ENCODE measurements at regions not wholly inside any gene's neighbourhood (a gene's known extent, or its start where the extent isn't known, plus 50 kb on each side); places are given as distances from the start of the nearest gene placed in this dataset.

DNA sequence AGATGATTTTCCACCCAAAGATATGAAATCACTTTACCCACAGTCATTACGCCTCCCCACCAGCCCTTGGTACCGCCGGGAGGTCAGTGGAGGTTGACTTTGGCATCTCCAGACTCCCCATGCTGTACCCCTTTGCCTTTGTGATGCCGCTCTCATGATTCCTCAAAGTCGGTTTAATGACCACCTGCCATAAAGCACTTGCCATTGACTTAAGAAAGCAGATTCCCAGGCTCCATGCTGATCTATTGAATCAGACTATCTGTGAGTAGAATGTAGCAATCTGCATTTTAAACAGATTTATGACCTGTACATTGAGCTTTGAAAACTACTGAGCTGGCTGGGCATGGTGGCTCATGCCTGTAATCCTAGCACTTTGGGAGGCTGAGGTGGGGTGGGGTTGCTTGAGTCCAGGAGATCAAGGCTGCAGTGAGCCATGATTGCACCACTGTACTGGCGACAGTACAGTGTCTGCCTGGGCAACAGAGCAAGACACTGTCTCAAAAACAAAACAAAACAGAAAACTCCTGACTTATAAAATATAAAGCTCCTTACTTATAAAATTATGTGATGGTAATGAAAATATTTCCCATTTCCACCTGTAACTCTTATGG is 235.2 kb downstream of the KLF5 start:
- no peak overlapping the region for H3K4me3 ChIP-seq (ENCODE audit: control insufficient read depth, low read depth, low read length)
- no peak for DNase-seq (ENCODE audit: low read depth)
- TF ChIP-seq, protein P1, sequence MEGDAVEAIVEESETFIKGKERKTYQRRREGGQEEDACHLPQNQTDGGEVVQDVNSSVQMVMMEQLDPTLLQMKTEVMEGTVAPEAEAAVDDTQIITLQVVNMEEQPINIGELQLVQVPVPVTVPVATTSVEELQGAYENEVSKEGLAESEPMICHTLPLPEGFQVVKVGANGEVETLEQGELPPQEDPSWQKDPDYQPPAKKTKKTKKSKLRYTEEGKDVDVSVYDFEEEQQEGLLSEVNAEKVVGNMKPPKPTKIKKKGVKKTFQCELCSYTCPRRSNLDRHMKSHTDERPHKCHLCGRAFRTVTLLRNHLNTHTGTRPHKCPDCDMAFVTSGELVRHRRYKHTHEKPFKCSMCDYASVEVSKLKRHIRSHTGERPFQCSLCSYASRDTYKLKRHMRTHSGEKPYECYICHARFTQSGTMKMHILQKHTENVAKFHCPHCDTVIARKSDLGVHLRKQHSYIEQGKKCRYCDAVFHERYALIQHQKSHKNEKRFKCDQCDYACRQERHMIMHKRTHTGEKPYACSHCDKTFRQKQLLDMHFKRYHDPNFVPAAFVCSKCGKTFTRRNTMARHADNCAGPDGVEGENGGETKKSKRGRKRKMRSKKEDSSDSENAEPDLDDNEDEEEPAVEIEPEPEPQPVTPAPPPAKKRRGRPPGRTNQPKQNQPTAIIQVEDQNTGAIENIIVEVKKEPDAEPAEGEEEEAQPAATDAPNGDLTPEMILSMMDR (IDR thresholded peaks at IDR 0.05; ENCODE audit: control insufficient read depth, insufficient read depth, low read depth, low read length, missing control alignments), result no peak

DNA sequence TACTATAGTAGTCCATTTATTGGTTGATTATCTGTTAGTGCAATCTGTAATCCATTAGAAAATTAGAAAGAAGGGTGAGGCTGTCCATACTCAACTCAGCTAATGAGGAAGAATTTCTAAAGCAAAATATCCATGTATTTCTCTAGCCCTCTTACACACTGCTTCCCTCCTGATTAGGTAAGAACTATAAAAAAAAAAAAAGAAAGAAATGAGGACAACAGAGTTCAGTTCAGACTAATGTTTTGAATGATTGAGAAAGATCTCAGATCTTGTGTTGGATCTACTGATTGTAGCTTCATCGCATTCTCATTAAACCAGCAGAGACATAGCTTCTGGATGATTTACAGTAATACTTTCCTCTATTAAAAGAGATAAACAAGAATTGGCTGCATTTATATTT is 233.3 kb downstream of the KLF5 start:
- TF ChIP-seq, protein P1 (IDR thresholded peaks at IDR 0.05; ENCODE audit: control insufficient read depth, insufficient read depth, low read depth, low read length, missing control alignments), result no peak
- DNase-seq (ENCODE audit: low read depth), result no peak

DNA sequence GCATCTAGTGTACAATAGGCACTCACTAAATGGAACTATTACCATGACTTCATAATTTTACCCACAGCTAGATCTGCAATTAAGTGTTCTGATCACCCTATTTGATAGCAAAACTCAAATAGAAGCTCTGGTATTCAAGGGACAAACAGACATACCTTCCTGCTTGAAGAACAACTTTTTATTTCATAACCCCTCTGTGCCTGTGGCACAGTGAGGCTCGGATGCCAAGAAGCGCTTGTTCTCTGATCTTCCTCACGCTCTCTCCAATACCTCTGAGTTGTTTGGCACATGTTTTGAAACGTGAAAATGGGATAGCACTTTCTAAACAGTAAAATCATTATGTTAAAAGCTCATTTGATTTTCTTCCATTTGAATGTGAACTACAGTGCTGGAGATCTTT is 232.0 kb downstream of the KLF5 start:
- TF ChIP-seq, protein P1 (IDR thresholded peaks at IDR 0.05; ENCODE audit: control insufficient read depth, insufficient read depth, low read depth, low read length, missing control alignments), result no peak

More for the DNA sequence above, 233.3 kb downstream of the KLF5 start:
- H3K4me3 ChIP-seq (ENCODE audit: control insufficient read depth, low read depth, low read length), result no peak overlapping the region

DNA sequence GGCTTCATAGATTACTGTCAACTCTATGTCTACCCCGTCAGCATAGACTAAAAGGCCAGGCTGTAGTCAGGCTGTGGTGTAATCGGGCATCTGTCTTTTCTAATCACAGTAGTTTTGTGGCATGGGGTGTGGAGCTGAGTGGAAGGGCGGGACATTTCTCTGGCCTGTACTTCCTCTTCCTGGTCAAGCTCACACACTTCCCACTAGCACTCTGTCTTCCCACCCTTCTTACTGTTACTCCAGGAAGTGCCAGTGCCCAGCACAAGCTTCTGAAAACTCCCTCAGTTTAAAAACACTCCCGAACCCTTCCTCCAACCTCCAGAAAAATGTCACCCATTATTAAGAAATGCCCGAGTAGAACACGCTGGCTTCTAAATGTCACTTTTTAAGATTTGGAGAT is 229.8 kb downstream of the KLF5 start:
- H3K4me3 ChIP-seq (ENCODE audit: control insufficient read depth, low read depth, low read length), result no peak overlapping the region
- TF ChIP-seq, protein P1 (IDR thresholded peaks at IDR 0.05; ENCODE audit: control insufficient read depth, insufficient read depth, low read depth, low read length, missing control alignments), result no peak
- no peak for DNase-seq (ENCODE audit: low read depth)

More for the DNA sequence above, 232.0 kb downstream of the KLF5 start:
- no peak overlapping the region for H3K4me3 ChIP-seq (ENCODE audit: control insufficient read depth, low read depth, low read length)
- no peak for DNase-seq (ENCODE audit: low read depth)

DNA sequence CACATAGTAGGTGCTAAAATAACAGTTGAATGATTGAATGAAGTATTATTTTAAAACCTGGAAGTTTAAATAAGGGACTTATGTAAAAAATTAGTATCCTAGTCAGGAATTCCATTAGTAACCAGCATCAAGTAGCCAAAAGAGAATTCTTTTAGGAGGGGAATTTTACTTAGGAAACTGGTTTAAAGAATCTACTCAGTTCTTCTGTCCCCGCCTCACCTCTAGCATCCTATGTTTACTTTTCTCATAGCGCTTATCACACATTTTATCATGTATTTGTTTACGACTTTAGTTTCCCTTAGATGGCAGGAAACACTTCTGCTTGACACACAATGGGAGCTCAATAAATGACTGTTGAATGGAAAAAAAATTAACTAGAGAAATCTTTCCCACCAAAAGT is 229.0 kb downstream of the KLF5 start:
- TF ChIP-seq, protein P1 (IDR thresholded peaks at IDR 0.05; ENCODE audit: control insufficient read depth, insufficient read depth, low read depth, low read length, missing control alignments), result no peak
- no peak overlapping the region for H3K4me3 ChIP-seq (ENCODE audit: control insufficient read depth, low read depth, low read length)
- no peak for DNase-seq (ENCODE audit: low read depth)

DNA sequence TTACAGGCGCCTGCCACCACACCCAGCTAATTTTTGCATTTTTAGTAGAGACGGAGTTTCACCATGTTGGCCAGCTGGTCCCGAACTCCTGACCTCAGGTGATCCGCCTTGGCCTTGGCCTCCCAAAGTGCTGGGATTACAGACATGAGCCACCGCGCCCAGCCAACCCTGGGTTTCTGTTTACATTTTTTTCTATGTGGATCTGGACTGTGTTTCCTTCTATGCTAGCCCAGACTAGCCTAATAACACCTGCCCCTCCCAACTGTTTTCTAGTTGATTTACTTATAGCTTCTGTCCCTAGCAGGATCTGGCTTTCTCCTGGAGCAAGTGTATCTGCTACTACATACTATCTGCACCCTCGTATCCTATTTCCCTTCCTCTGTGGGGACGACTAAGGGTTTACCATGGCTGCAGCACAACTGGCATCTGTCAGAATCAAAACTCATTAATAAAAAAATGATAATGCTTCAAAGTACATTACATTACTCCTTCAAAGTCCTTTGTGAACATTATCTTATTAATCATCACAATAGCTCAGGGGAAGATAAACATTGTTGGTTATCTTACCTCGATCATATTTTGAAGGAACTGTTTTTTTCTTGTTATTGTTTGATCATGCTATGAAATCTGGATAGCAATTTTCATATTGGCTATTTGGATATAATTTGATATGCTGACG is 228.3 kb downstream of the KLF5 start:
- no peak for DNase-seq (ENCODE audit: low read depth)
- H3K4me3 ChIP-seq (ENCODE audit: control insufficient read depth, low read depth, low read length), result no peak overlapping the region
- TF ChIP-seq, protein P1 (IDR thresholded peaks at IDR 0.05; ENCODE audit: control insufficient read depth, insufficient read depth, low read depth, low read length, missing control alignments), result no peak
